ENCODE measurements at regions not wholly inside any gene's neighbourhood (a gene's known extent, or its start where the extent isn't known, plus 50 kb on each side); places are given as distances from the start of the nearest gene placed in this dataset.
"Not testable (repeated sequence)": the region's sequence is repeated elsewhere in the genome, so short reads cannot be mapped to it uniquely, and the experiment has no call there.

- 50 to 54% methylated on average over 2 to 4 of the region's 10 CpGs for WGBS, 2 experiments (ENCODE audit: insufficient coverage in 2 of 2)
- Histone ChIP-seq H3K4me3 (ENCODE audit: extremely low read depth, insufficient read depth, low read length, poor library complexity, severe bottlenecking) (no peak overlapping the region), H3K27ac (ENCODE audit: low read depth, low read length, severe bottlenecking) (no peak overlapping the region)
Observed at GRCh38 chr4:1572010-1572385, 112.1 kb downstream of the FAM53A start.

GRCh38 chr4:1571165-1572009, 112.7 kb downstream of the FAM53A start:
- Histone ChIP-seq H3K27ac (ENCODE audit: low read depth, low read length, severe bottlenecking) (no peak overlapping the region), H3K36me3 (ENCODE audit: control insufficient read depth, insufficient read depth, low read length) (no peaks in the 10 kb centered on the region), H3K4me3 (ENCODE audit: extremely low read depth, insufficient read depth, low read length, poor library complexity, severe bottlenecking) (no peak overlapping the region), H3K4me1 (ENCODE audit: control insufficient read depth, insufficient read depth, low read length, poor library complexity, severe bottlenecking) (no peaks in the 10 kb centered on the region), H3K9me3 (ENCODE audit: control insufficient read depth, low read length) (no peaks in the 10 kb centered on the region)
- WGBS, 2 experiments (ENCODE audit: insufficient coverage in 2 of 2) = 78 to 87% methylated on average over 12 to 17 of the region's 22 CpGs

More at GRCh38 chr4:1572010-1572385, 112.1 kb downstream of the FAM53A start:
- Histone ChIP-seq H3K4me1 (ENCODE audit: control insufficient read depth, insufficient read depth, low read length, poor library complexity, severe bottlenecking) (no peaks in the 10 kb centered on the region), H3K36me3 (ENCODE audit: control insufficient read depth, insufficient read depth, low read length) (no peaks in the 10 kb centered on the region), H3K9me3 (ENCODE audit: control insufficient read depth, low read length) (no peaks in the 10 kb centered on the region)

GRCh38 chr4:1570291-1571164, 113.6 kb downstream of the FAM53A start:
- Histone ChIP-seq H3K9me3 (ENCODE audit: control insufficient read depth, low read length) (no peaks in the 10 kb centered on the region), H3K4me1 (ENCODE audit: control insufficient read depth, insufficient read depth, low read length, poor library complexity, severe bottlenecking) (no peaks in the 10 kb centered on the region), H3K4me3 (ENCODE audit: extremely low read depth, insufficient read depth, low read length, poor library complexity, severe bottlenecking) (no peak overlapping the region), H3K36me3 (ENCODE audit: control insufficient read depth, insufficient read depth, low read length) (no peaks in the 10 kb centered on the region), H3K27ac (ENCODE audit: low read depth, low read length, severe bottlenecking) (no peak overlapping the region)
- 86 to 93% methylated on average over 11 to 22 of the region's 25 CpGs for WGBS, 2 experiments (ENCODE audit: insufficient coverage in 2 of 2)

DNA sequence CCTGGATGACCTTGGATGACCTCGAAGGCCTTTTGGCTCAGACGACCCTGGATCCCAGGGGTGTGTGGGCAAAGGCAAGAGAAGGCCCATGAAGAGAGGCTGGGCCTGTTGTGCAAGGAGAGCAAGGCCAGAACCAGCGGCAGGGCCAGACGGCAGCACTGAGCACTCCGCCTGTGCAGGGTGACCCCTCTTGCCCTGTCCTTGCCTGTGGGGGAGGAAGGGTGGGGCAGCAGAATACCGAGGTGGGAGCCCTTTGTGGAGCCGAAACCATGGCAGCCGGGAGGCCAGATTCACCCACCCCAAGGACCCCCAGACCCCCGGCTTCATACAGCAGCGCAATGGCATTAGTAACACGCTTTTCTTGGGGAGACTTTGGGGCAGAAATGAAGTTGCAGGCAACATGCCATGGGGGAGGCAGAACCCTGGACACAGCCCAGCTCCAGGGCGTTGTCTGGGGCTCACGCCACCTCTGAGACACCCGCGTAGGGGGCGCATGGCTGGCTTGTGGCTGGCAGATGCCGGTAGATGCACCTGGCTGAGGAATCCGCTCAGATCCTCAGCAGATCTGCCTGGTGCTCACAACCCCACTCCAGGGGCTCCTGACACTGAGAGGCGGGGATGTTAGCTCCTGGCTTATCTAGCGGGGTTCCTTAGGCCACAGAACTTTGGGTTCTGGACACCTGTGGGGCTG, 114.5 kb downstream of the FAM53A start:
- no peaks in the 10 kb centered on the region for H3K9me3 ChIP-seq (ENCODE audit: control insufficient read depth, low read length)
- 85 to 88% methylated on average over 12 to 17 of the region's 20 CpGs for WGBS, 2 experiments (ENCODE audit: insufficient coverage in 2 of 2)
- no peak overlapping the region for H3K4me3 ChIP-seq (ENCODE audit: extremely low read depth, insufficient read depth, low read length, poor library complexity, severe bottlenecking)
- no peaks in the 10 kb centered on the region for H3K4me1 ChIP-seq (ENCODE audit: control insufficient read depth, insufficient read depth, low read length, poor library complexity, severe bottlenecking)
- no peaks in the 10 kb centered on the region for H3K36me3 ChIP-seq (ENCODE audit: control insufficient read depth, insufficient read depth, low read length)
- H3K27ac ChIP-seq (ENCODE audit: low read depth, low read length, severe bottlenecking) = no peak overlapping the region

- 87 to 88% methylated on average over 25 to 27 of the region's 31 CpGs for WGBS, 2 experiments (ENCODE audit: insufficient coverage in 2 of 2)
- H3K4me3 ChIP-seq (ENCODE audit: extremely low read depth, insufficient read depth, low read length, poor library complexity, severe bottlenecking) = no peak overlapping the region
- no peak overlapping the region for H3K27ac ChIP-seq (ENCODE audit: low read depth, low read length, severe bottlenecking)
Observed at GRCh38 chr4:1568855-1569460, 115.2 kb downstream of the FAM53A start.

DNA sequence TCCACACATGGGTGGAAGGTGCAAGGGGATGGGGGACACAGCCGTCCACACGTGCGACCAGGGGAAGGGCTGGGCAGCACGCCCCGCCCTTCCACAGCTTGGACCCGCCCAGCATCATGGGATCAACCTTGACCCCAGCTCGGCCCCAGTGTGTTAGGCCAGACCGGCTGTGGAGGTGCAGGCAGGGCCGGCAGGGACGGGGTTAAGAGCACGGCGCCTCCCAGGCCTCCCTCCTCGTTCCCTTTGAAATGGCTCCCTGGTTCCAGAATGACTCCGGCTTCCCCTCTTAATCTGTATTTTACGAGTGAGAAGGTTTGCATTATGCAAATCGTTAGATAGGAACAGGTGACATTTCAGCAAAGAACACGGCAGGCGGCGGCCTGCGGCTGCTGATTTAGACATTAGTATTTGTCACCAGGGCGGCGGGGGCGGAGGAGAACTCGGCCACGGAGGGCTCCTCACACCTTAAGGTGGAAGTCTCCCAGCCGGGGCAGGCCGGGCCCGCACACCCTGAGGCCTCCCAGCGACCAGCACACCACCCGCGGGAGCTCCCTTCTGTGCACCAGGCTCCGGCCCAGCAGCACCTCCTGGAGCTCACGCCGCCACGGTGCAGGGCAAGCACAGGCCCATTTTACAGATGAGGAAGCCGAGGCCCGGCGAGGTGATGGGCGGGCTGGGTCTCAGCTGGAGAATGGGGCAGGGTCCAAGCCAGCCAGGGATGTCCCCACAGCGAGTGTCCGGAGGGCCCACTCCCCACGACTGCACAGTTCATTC, 116.1 kb downstream of the FAM53A start:
- no peaks in the 10 kb centered on the region for H3K4me1 ChIP-seq (ENCODE audit: control insufficient read depth, insufficient read depth, low read length, poor library complexity, severe bottlenecking)
- no peak overlapping the region for H3K4me3 ChIP-seq (ENCODE audit: extremely low read depth, insufficient read depth, low read length, poor library complexity, severe bottlenecking)
- 66 to 73% methylated on average over 26 to 35 of the region's 42 CpGs for WGBS, 2 experiments (ENCODE audit: insufficient coverage in 2 of 2)
- no peaks in the 10 kb centered on the region for H3K9me3 ChIP-seq (ENCODE audit: control insufficient read depth, low read length)
- H3K36me3 ChIP-seq (ENCODE audit: control insufficient read depth, insufficient read depth, low read length) = no peaks in the 10 kb centered on the region
- no peak overlapping the region for H3K27ac ChIP-seq (ENCODE audit: low read depth, low read length, severe bottlenecking)

More at GRCh38 chr4:1568855-1569460, 115.2 kb downstream of the FAM53A start:
- Histone ChIP-seq H3K4me1 (ENCODE audit: control insufficient read depth, insufficient read depth, low read length, poor library complexity, severe bottlenecking) (no peaks in the 10 kb centered on the region), H3K9me3 (ENCODE audit: control insufficient read depth, low read length) (no peaks in the 10 kb centered on the region), H3K36me3 (ENCODE audit: control insufficient read depth, insufficient read depth, low read length) (no peaks in the 10 kb centered on the region)

GRCh38 chr4:1567519-1567807, 116.7 kb downstream of the FAM53A start:
- Histone ChIP-seq H3K4me3 (ENCODE audit: extremely low read depth, insufficient read depth, low read length, poor library complexity, severe bottlenecking) (no peak overlapping the region), H3K4me1 (ENCODE audit: control insufficient read depth, insufficient read depth, low read length, poor library complexity, severe bottlenecking) (no peaks in the 10 kb centered on the region), H3K27ac (ENCODE audit: low read depth, low read length, severe bottlenecking) (no peak overlapping the region), H3K36me3 (ENCODE audit: control insufficient read depth, insufficient read depth, low read length) (no peaks in the 10 kb centered on the region), H3K9me3 (ENCODE audit: control insufficient read depth, low read length) (no peaks in the 10 kb centered on the region)
- WGBS, 2 experiments (ENCODE audit: insufficient coverage in 2 of 2) = 76 to 92% methylated on average over 2 to 4 of the region's 6 CpGs

DNA sequence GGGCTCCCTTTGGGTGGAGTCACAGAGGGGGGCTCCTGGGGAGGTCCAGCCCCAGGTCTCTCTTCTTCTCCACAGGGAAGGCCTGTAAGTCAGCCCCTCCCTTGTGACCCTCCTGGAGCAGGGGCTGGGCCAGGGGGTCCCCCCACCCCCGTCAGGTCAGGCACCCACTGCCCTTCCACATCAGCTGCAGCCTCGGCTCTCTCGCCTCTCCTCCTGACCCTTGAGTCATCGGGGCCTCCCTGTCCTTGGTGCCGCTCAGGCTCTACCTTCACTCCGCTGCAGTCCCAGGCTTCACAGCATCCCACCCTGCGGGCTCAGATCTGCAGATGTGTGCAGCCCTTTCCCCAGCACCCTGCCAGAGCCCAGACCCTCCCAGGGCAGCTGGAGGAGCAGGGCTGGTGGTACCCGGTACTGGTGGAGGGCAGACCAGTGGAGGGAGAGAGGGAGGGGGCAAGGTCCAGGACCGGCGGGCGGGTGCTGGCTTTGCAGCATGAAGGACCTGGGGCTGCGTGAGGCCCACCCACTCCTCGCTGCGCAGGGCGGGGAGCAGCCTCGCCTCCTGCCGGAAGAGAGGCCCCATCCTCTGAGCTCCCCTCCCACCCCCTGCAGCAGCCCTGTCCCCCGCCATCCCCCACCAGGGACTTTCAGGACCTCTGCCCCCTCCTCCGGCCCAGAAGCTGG, 117.1 kb downstream of the FAM53A start:
- H3K4me3 ChIP-seq (ENCODE audit: extremely low read depth, insufficient read depth, low read length, poor library complexity, severe bottlenecking) = no peak overlapping the region
- 70 to 74% methylated on average over 11 to 13 of the region's 19 CpGs for WGBS, 2 experiments (ENCODE audit: insufficient coverage in 2 of 2)
- H3K27ac ChIP-seq (ENCODE audit: low read depth, low read length, severe bottlenecking) = no peak overlapping the region
- no peaks in the 10 kb centered on the region for H3K36me3 ChIP-seq (ENCODE audit: control insufficient read depth, insufficient read depth, low read length)
- H3K9me3 ChIP-seq (ENCODE audit: control insufficient read depth, low read length) = no peaks in the 10 kb centered on the region
- no peaks in the 10 kb centered on the region for H3K4me1 ChIP-seq (ENCODE audit: control insufficient read depth, insufficient read depth, low read length, poor library complexity, severe bottlenecking)

DNA sequence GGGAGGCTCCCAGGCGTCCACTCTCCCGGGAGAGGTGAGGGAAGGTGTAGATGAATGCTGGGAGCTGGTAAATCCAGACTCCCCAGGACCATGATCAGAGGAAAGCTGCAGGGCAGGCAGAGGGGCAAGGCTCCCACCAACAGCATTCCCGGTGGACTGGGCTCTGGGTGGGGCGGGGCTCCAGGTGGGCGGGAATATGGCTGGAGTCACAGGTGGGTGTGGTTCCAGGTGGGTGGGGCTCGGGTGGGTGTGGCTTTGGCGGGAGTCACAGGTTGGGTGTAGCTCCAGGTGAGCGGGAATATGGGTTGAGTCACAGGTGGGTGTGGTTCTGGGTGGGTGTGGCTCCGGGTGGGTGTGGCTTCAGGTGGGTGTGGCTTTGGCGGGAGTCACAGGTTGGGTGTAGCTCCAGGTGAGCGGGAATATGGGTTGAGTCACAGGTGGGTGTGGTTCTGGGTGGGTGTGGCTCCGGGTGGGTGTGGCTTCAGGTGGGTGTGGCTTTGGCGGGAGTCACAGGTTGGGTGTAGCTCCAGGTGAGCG, 117.7 kb downstream of the FAM53A start:
- H3K4me1 ChIP-seq (ENCODE audit: control insufficient read depth, insufficient read depth, low read length, poor library complexity, severe bottlenecking); H3K36me3 ChIP-seq (ENCODE audit: control insufficient read depth, insufficient read depth, low read length); H3K27ac ChIP-seq (ENCODE audit: low read depth, low read length, severe bottlenecking); H3K9me3 ChIP-seq (ENCODE audit: control insufficient read depth, low read length); H3K4me3 ChIP-seq (ENCODE audit: extremely low read depth, insufficient read depth, low read length, poor library complexity, severe bottlenecking): not testable (repeated sequence)
- WGBS, 2 experiments (ENCODE audit: insufficient coverage in 2 of 2) = 73% methylated on average over 4 of the region's 14 CpGs; no CpG with 5 or more reads in 1 of the 2 experiments

Data from mesodermal cell (in vitro differentiated cells).